ENCODE measurements at regions not wholly inside any gene's neighbourhood (a gene's known extent, or its start where the extent isn't known, plus 50 kb on each side); places are given as distances from the start of the nearest gene placed in this dataset.
"Not testable (repeated sequence)": the region's sequence is repeated elsewhere in the genome, so short reads cannot be mapped to it uniquely, and the experiment has no call there.

DNA sequence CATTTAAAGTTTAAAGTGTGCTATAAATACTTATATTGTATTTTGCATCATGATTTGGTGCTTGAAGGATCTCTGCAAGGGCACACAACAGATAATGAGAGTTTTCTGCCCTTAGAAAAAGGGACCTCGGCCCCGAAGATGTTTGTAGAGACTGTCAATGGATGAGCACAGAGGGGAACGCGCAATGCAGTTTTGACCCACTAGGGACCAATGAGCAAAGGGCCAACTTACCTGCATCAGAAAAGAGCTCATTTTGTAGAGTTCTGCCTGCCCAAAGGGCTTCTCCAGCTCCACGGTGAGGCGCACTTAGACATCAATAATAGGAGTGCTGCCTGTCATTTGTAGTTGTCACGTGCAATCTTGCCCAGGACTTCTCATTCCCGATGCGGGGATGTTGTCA lies 91.1 kb downstream of the BUB3 start:
- Histone ChIP-seq H3K27me3 (no peaks in the 10 kb centered on the region), H3K27ac (replicated peaks in 1 of 4) (no peak overlapping the region), H3K9me3 (no peaks in the 10 kb centered on the region), H3K4me1 (no peaks in the 10 kb centered on the region), H3K4me3 (no peak overlapping the region), H3K36me3 (no peaks in the 10 kb centered on the region)
- intact Hi-C loops (cut with DNase I): no loop called here
- no peak for DNase-seq (ENCODE audit: extremely low spot score)
- 94% methylated on average over 9 of the region's 9 CpGs for WGBS
- TF ChIP-seq POLR2AphosphoS5 (IDR thresholded peaks at IDR 0.05): no peak

- intact Hi-C loops (cut with DNase I): no loop called here
- no peaks in the 10 kb centered on the region for H3K4me1 ChIP-seq
- no peak for DNase-seq (ENCODE audit: extremely low spot score)
- H3K27me3 ChIP-seq: no peaks in the 10 kb centered on the region
- TF ChIP-seq EP300 (IDR thresholded peaks at IDR 0.05) (no peak), CTCF (IDR thresholded peaks at IDR 0.05) (no peak), POLR2AphosphoS5 (IDR thresholded peaks at IDR 0.05) (no peak), POLR2A (IDR thresholded peaks at IDR 0.05; ENCODE audit: low read depth) (no peak)
- no peaks in the 10 kb centered on the region for H3K36me3 ChIP-seq
- H3K9me3 ChIP-seq: no peaks in the 10 kb centered on the region
- 68% methylated on average over 1 of the region's 1 CpG for WGBS
- H3K27ac ChIP-seq (replicated peaks in 1 of 4): no peak overlapping the region
- H3K4me3 ChIP-seq: no peak overlapping the region
Observed at GRCh38 chr10:123249894-123250293, 95.7 kb downstream of the BUB3 start.

DNA sequence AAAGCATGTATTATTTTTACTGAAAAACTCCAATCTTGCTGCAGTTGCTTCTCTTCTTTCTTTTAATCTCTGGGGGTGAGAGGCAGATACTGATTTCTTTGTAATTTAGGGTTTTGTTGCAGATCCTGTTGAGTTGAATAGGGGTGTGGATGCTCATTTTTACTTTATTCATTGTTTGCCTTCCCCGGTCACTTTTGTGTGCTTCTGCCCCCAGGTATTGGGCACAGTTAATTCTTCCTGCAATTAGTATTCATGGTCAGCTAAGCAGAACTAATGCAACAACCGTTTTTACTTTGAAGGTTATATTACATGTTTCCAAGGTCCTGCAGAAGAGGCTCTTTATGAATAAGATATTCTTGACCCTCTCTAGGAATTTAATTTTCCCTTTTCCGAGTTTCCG lies 96.4 kb downstream of the BUB3 start:
- Histone ChIP-seq H3K4me1 (no peaks in the 10 kb centered on the region), H3K27ac (replicated peaks in 1 of 4) (no peak overlapping the region), H3K27me3 (no peaks in the 10 kb centered on the region), H3K4me3 (no peak overlapping the region), H3K9me3 (no peaks in the 10 kb centered on the region), H3K36me3 (no peaks in the 10 kb centered on the region)
- no peak for DNase-seq (ENCODE audit: extremely low spot score)
- TF ChIP-seq CTCF (IDR thresholded peaks at IDR 0.05) (no peak), POLR2A (IDR thresholded peaks at IDR 0.05; ENCODE audit: low read depth) (no peak)
- intact Hi-C loops (cut with DNase I): no loop called here
- WGBS: 90% methylated on average over 4 of the region's 4 CpGs

DNA sequence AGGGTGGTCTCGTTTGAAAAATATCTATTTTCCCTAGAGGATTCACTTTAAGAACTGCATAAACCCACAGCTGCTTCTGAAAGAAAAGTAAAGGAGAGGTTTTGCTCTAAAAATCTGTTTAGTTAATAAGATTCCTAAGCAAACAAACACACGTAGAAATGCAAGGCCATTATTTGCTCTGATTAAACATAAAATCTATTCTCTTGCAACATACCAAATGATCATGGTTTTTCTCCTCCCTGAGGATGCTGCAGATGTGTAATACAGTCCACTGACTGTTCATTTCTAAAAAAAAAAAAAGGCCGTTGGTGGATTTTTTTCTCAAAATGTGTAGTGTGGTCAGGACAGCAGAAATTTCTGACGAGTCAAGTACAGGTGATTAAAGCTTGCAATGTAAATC lies 98.6 kb downstream of the BUB3 start:
- H3K4me1 ChIP-seq: no peaks in the 10 kb centered on the region
- intact Hi-C loops (cut with DNase I): no loop called here
- TF ChIP-seq CTCF (IDR thresholded peaks at IDR 0.05): no peak
- no peak for TF ChIP-seq POLR2AphosphoS5 (IDR thresholded peaks at IDR 0.05)
- no peak for TF ChIP-seq POLR2A (IDR thresholded peaks at IDR 0.05; ENCODE audit: low read depth)
- TF ChIP-seq EP300 (IDR thresholded peaks at IDR 0.05): no peak
- WGBS: 74% methylated on average over 4 of the region's 4 CpGs
- no peak overlapping the region for H3K27ac ChIP-seq (replicated peaks in 1 of 4)
- H3K4me3 ChIP-seq: no peak overlapping the region
- no peaks in the 10 kb centered on the region for H3K9me3 ChIP-seq
- no peak for DNase-seq (ENCODE audit: extremely low spot score)
- H3K36me3 ChIP-seq: no peaks in the 10 kb centered on the region
- H3K27me3 ChIP-seq: no peaks in the 10 kb centered on the region

DNA sequence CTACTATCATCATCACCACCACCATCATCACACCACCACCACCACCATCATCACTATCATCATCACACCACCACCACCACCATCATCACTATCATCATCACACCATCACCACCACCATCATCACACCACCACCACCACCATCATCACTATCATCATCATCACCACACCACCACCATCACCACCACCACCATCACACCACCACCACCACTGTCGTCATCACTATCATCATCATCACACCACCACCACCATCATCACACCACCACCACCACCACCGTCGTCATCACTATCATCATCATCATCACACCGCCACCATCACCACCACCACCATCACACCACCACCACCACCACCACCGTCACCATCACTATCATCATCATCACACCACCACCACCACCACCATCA lies 100.1 kb downstream of the BUB3 start:
- intact Hi-C loops (cut with DNase I); H3K27ac ChIP-seq (replicated peaks in 1 of 4); DNase-seq (ENCODE audit: extremely low spot score); H3K4me3 ChIP-seq; H3K9me3 ChIP-seq; H3K36me3 ChIP-seq; H3K27me3 ChIP-seq; H3K4me1 ChIP-seq: not testable (repeated sequence)
- WGBS: 75% methylated on average over 5 of the region's 5 CpGs

DNA sequence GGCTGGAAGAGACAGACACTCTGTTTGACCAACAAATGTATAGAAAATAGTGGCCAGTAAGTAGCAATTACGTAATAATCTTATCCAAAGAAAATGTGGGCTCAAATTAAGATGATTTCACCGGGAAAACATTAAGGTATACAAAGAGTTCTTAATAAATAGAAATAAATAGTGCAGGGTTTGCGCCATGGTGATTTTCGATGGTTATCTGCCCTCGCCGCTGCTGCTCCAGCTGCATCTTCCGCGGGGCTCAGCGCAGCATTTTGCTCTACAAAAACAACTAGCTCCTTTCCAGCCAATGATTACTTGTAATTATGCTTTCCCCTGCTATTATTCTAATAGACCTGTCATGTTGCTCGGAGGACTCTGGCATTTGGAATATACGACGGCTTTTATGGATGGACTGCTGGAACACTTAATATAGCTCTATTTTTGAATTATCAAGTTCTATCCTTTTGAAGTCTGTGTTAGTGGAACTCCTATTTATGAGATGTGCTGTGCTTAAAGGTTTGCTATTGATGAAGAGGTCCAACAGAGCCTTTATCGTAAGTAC lies 103.8 kb downstream of the BUB3 start:
- no peaks in the 10 kb centered on the region for H3K4me1 ChIP-seq
- no peaks in the 10 kb centered on the region for H3K9me3 ChIP-seq
- no peak for DNase-seq (ENCODE audit: extremely low spot score)
- no peaks in the 10 kb centered on the region for H3K36me3 ChIP-seq
- no peak overlapping the region for H3K4me3 ChIP-seq
- intact Hi-C loops (cut with DNase I): no loop called here
- no peak overlapping the region for H3K27ac ChIP-seq (replicated peaks in 1 of 4)
- TF ChIP-seq CTCF (IDR thresholded peaks at IDR 0.05) (no peak), POLR2AphosphoS5 (IDR thresholded peaks at IDR 0.05) (no peak), POLR2A (IDR thresholded peaks at IDR 0.05; ENCODE audit: low read depth) (no peak), EP300 (IDR thresholded peaks at IDR 0.05) (no peak)
- no peaks in the 10 kb centered on the region for H3K27me3 ChIP-seq
- 91% methylated on average over 13 of the region's 13 CpGs for WGBS
